ENCODE measurements at regions not wholly inside any gene's neighbourhood (a gene's known extent, or its start where the extent isn't known, plus 50 kb on each side); places are given as distances from the start of the nearest gene placed in this dataset.
"Not testable (repeated sequence)": the region's sequence is repeated elsewhere in the genome, so short reads cannot be mapped to it uniquely, and the experiment has no call there.

GRCh38 chr4:31455612-31456011 lies 735.4 kb downstream of the PCDH7 start:
- Histone ChIP-seq H3K27me3 (replicated peaks; ENCODE audit: control insufficient read depth, insufficient read depth, low read length) (no peaks in the 10 kb centered on the region), H3K36me3 (ENCODE audit: control insufficient read depth, insufficient read depth, low read length) (no peaks in the 10 kb centered on the region), H3K4me3 (replicated peaks; ENCODE audit: low read depth, low read length) (no peak overlapping the region)
- no peak for DNase-seq (ENCODE audit: extremely low read depth, insufficient read length)
- no peak for TF ChIP-seq CTCF (IDR thresholded peaks at IDR 0.05; ENCODE audit: insufficient read depth, low read length, poor library complexity, severe bottlenecking)

GRCh38 chr4:31458813-31459212 lies 738.6 kb downstream of the PCDH7 start:
- no peak overlapping the region for H3K4me3 ChIP-seq (replicated peaks; ENCODE audit: low read depth, low read length)
- no peak for DNase-seq (ENCODE audit: extremely low read depth, insufficient read length)
- no peak for TF ChIP-seq CTCF (IDR thresholded peaks at IDR 0.05; ENCODE audit: insufficient read depth, low read length, poor library complexity, severe bottlenecking)
- H3K27me3 ChIP-seq (replicated peaks; ENCODE audit: control insufficient read depth, insufficient read depth, low read length) = no peaks in the 10 kb centered on the region
- H3K36me3 ChIP-seq (ENCODE audit: control insufficient read depth, insufficient read depth, low read length) = no peaks in the 10 kb centered on the region

GRCh38 chr4:31461421-31461820 lies 741.3 kb downstream of the PCDH7 start:
- Histone ChIP-seq H3K36me3 (ENCODE audit: control insufficient read depth, insufficient read depth, low read length) (no peaks in the 10 kb centered on the region), H3K4me3 (replicated peaks; ENCODE audit: low read depth, low read length) (no peak overlapping the region), H3K27me3 (replicated peaks; ENCODE audit: control insufficient read depth, insufficient read depth, low read length) (no peaks in the 10 kb centered on the region)
- no peak for TF ChIP-seq CTCF (IDR thresholded peaks at IDR 0.05; ENCODE audit: insufficient read depth, low read length, poor library complexity, severe bottlenecking)
- no peak for DNase-seq (ENCODE audit: extremely low read depth, insufficient read length)

- H3K36me3 ChIP-seq (ENCODE audit: control insufficient read depth, insufficient read depth, low read length) = no peaks in the 10 kb centered on the region
- H3K27me3 ChIP-seq (replicated peaks; ENCODE audit: control insufficient read depth, insufficient read depth, low read length) = no peaks in the 10 kb centered on the region
- TF ChIP-seq CTCF (IDR thresholded peaks at IDR 0.05; ENCODE audit: insufficient read depth, low read length, poor library complexity, severe bottlenecking) = no peak
- DNase-seq (ENCODE audit: extremely low read depth, insufficient read length) = no peak
- no peak overlapping the region for H3K4me3 ChIP-seq (replicated peaks; ENCODE audit: low read depth, low read length)
These were observed 747.6 kb downstream of the PCDH7 start for GRCh38 chr4:31467781-31468180.

- no peak for TF ChIP-seq CTCF (IDR thresholded peaks at IDR 0.05; ENCODE audit: insufficient read depth, low read length, poor library complexity, severe bottlenecking)
- DNase-seq (ENCODE audit: extremely low read depth, insufficient read length) = no peak
- Histone ChIP-seq H3K4me3 (replicated peaks; ENCODE audit: low read depth, low read length) (no peak overlapping the region), H3K36me3 (ENCODE audit: control insufficient read depth, insufficient read depth, low read length) (no peaks in the 10 kb centered on the region), H3K27me3 (replicated peaks; ENCODE audit: control insufficient read depth, insufficient read depth, low read length) (no peaks in the 10 kb centered on the region)
These were observed 754.1 kb downstream of the PCDH7 start for GRCh38 chr4:31474221-31474620.

- no peaks in the 10 kb centered on the region for H3K27me3 ChIP-seq (replicated peaks; ENCODE audit: control insufficient read depth, insufficient read depth, low read length)
- DNase-seq (ENCODE audit: extremely low read depth, insufficient read length) = no peak
- H3K36me3 ChIP-seq (ENCODE audit: control insufficient read depth, insufficient read depth, low read length) = no peaks in the 10 kb centered on the region
- H3K4me3 ChIP-seq (replicated peaks; ENCODE audit: low read depth, low read length) = no peak overlapping the region
- TF ChIP-seq CTCF (IDR thresholded peaks at IDR 0.05; ENCODE audit: insufficient read depth, low read length, poor library complexity, severe bottlenecking) = no peak
These were observed 762.5 kb downstream of the PCDH7 start for GRCh38 chr4:31482691-31483090.

GRCh38 chr4:31499216-31499615 lies 779.0 kb downstream of the PCDH7 start:
- not testable (repeated sequence) for H3K27me3 ChIP-seq (replicated peaks; ENCODE audit: control insufficient read depth, insufficient read depth, low read length); H3K36me3 ChIP-seq (ENCODE audit: control insufficient read depth, insufficient read depth, low read length); H3K4me3 ChIP-seq (replicated peaks; ENCODE audit: low read depth, low read length); DNase-seq (ENCODE audit: extremely low read depth, insufficient read length)
